ENCODE measurements at regions not wholly inside any gene's neighbourhood (a gene's known extent, or its start where the extent isn't known, plus 50 kb on each side); places are given as distances from the start of the nearest gene placed in this dataset.

DNA sequence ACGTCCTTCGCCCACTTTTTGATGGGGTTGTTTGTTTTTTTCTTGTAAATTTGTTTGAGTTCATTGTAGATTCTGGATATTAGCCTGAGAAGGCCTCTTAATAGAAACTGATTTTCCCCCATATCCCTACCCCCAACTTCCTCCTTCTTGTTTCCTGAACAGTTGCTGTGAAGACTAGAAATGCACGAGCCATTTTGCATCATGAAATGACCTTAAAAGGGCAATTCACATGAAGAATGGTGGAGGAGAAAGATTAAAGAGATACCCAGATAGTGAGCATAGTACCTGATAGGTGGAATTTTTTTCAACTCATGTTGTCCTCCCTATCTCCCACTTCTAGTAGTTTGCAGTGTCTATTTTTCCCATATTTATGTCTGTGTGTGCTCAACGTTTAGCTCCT is 55.2 kb upstream of the KCNH8 start:
- Histone ChIP-seq H3K27me3 (ENCODE audit: insufficient read depth, low read depth, severe bottlenecking) (no peaks in the 10 kb centered on the region), H3K36me3 (no peaks in the 10 kb centered on the region), H3K4me3 (ENCODE audit: low read depth, low read length) (no peak overlapping the region), H3K27ac (no peak overlapping the region), H3K9me3 (ENCODE audit: severe bottlenecking) (no peaks in the 10 kb centered on the region)
- TF ChIP-seq, protein P1, sequence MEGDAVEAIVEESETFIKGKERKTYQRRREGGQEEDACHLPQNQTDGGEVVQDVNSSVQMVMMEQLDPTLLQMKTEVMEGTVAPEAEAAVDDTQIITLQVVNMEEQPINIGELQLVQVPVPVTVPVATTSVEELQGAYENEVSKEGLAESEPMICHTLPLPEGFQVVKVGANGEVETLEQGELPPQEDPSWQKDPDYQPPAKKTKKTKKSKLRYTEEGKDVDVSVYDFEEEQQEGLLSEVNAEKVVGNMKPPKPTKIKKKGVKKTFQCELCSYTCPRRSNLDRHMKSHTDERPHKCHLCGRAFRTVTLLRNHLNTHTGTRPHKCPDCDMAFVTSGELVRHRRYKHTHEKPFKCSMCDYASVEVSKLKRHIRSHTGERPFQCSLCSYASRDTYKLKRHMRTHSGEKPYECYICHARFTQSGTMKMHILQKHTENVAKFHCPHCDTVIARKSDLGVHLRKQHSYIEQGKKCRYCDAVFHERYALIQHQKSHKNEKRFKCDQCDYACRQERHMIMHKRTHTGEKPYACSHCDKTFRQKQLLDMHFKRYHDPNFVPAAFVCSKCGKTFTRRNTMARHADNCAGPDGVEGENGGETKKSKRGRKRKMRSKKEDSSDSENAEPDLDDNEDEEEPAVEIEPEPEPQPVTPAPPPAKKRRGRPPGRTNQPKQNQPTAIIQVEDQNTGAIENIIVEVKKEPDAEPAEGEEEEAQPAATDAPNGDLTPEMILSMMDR (IDR thresholded peaks at IDR 0.05; ENCODE audit: low read depth, low read length): no peak
- no peak for DNase-seq

DNA sequence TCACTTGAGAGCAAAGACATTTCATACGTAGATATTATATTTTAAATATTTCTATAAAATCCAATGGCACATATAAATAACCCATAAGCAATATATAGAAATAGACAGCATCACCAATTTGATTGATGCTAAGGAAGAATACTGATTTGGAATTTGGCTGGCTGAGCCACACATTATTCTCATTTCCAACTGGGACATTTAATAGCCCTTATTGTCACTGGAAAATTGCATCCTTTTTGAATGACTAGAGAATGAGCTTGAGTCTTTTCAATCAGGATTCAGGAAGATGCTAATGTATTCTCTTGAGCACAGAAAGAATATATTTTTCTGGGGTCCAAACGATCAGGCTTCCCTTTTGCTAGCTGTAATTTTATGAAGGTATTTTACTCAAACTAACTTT is 70.9 kb upstream of the KCNH8 start:
- H3K4me3 ChIP-seq (ENCODE audit: low read depth, low read length): no peak overlapping the region
- TF ChIP-seq, protein P1 (IDR thresholded peaks at IDR 0.05; ENCODE audit: low read depth, low read length): no peak

DNA sequence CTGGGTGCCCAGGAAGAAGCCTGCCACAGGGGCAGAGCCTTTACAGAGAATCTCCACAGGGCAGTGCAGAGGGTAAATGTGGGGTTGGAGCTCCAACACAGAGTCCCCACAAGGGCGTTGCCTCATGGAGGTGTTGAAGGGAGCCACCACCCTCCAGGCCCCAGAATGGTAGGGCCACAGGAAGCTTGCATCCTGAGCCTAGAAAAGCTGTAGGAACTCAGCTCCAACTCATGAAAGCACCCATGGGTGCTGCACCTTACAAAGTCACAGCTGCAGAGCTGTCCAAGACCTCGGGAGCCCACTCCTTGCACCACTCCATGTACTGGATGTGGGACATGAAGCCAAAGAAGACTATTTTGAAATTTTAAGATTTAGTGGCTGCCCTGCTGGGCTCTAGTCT is 73.3 kb upstream of the KCNH8 start:
- no peak overlapping the region for H3K27ac ChIP-seq

More for the DNA sequence above, 70.9 kb upstream of the KCNH8 start:
- H3K27ac ChIP-seq: no peak overlapping the region
- DNase-seq: no peak
- H3K36me3 ChIP-seq: no peaks in the 10 kb centered on the region
- H3K27me3 ChIP-seq (ENCODE audit: insufficient read depth, low read depth, severe bottlenecking): no peaks in the 10 kb centered on the region
- H3K9me3 ChIP-seq (ENCODE audit: severe bottlenecking): no peaks in the 10 kb centered on the region

DNA sequence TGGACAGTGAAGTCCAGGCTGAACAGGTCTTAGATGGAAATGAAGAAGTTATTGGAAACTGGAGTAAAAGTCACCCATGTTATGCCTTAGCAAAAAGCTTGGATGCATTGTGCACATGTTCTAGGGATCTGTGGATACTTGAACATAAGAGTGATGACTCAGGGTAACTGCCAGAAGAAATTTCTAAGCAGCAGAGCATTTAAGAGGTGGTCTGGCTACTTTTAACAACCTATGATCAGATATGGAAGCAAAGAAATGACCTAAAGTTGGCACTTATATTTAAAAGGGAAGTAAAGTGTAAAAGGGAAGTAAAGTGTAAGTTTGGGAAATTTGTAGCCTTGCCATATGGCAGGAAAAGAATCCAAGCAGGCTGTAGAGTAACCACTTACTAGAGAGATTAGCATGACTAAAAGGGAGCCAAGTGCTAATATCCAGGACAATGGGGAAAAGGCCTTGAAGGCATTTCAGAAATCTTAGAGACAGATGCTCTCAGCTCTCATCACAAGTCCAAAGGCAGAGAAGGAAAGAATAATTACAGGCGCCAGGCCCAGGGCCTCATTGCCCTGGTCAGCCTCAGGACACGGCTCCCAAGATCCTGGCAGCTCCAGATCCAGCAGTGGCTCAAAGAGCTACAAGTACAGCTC is 73.9 kb upstream of the KCNH8 start:
- Histone ChIP-seq H3K4me3 (ENCODE audit: low read depth, low read length) (no peak overlapping the region), H3K27me3 (ENCODE audit: insufficient read depth, low read depth, severe bottlenecking) (no peaks in the 10 kb centered on the region), H3K9me3 (ENCODE audit: severe bottlenecking) (peaks cover under 1% of the 10 kb centered on the region), H3K27ac (no peak overlapping the region), H3K36me3 (no peaks in the 10 kb centered on the region)
- TF ChIP-seq, protein P1 (IDR thresholded peaks at IDR 0.05; ENCODE audit: low read depth, low read length): no peak
- DNase-seq: peak; percentile 14

More for the DNA sequence above, 73.3 kb upstream of the KCNH8 start:
- TF ChIP-seq, protein P1 (IDR thresholded peaks at IDR 0.05; ENCODE audit: low read depth, low read length): no peak
- Histone ChIP-seq H3K4me3 (ENCODE audit: low read depth, low read length) (no peak overlapping the region), H3K9me3 (ENCODE audit: severe bottlenecking) (no peaks in the 10 kb centered on the region), H3K36me3 (no peaks in the 10 kb centered on the region), H3K27me3 (ENCODE audit: insufficient read depth, low read depth, severe bottlenecking) (no peaks in the 10 kb centered on the region)
- DNase-seq: no peak

DNA sequence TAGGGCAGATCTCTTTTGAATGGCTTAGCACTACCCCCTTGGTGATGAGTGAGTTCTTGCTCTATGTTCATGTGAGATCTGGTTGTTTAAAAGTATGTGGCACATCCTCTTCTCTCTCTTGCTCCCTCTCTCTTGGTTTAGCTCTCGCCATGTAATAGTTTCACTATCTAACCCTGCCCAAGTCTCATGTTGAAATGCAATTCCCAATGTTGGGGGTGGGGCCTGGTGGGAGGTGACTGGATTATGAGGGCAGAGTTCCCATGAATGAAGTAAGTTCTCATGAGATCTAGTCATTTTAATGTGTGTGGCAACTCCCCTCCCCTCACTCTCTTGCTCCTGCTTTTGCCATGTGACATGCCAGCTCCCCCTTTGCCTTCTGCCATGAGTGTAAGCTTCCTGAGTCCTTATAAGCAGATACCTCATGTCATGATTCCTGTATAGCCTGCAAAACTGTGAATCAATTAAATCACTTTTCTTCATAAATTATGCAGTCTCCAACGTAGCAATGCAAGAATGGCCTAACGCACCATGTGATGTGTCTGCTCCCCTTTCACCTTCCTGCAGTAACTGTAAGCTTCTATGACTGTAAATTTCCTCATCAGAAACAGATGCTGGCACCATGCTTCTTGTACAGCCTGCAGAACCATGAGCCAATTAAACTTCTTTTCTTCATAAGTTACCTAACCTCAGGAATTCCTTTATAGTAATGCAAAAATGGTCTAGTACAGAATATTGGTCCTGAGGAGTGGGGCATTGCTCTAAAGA is 74.8 kb upstream of the KCNH8 start:
- Histone ChIP-seq H3K4me3 (ENCODE audit: low read depth, low read length) (no peak overlapping the region), H3K9me3 (ENCODE audit: severe bottlenecking) (peaks cover 7% of the 10 kb centered on the region), H3K27me3 (ENCODE audit: insufficient read depth, low read depth, severe bottlenecking) (no peaks in the 10 kb centered on the region), H3K36me3 (no peaks in the 10 kb centered on the region), H3K27ac (no peak overlapping the region)
- TF ChIP-seq, protein P1 (IDR thresholded peaks at IDR 0.05; ENCODE audit: low read depth, low read length): no peak
- no peak for DNase-seq

All from WERI-Rb-1 (cell line).